ENCODE measurements at regions not wholly inside any gene's neighbourhood (a gene's known extent, or its start where the extent isn't known, plus 50 kb on each side); places are given as distances from the start of the nearest gene placed in this dataset.

GRCh38 chr6:65998544-65998943 lies 291.5 kb upstream of the EYS start:
- TF ChIP-seq FOXA1 (IDR thresholded peaks at IDR 0.05) (no peak), ELF4 (IDR thresholded peaks at IDR 0.05) (no peak), NFRKB (IDR thresholded peaks at IDR 0.05) (no peak), ZNF384 (IDR thresholded peaks at IDR 0.05) (no peak), ARNT (IDR thresholded peaks at IDR 0.05) (no peak), LEF1 (IDR thresholded peaks at IDR 0.05; ENCODE audit: borderline replicate concordance) (no peak), L3MBTL2 (conservative IDR thresholded peaks at IDR 0.05) (no peak), SUZ12 (IDR thresholded peaks at IDR 0.05) (no peak)
